Spinal cord (tissue), 9 donors: ENCODE measurements at regions not wholly inside any gene's neighbourhood (a gene's known extent, or its start where the extent isn't known, plus 50 kb on each side); places are given as distances from the start of the nearest gene placed in this dataset.

Experiments
- DNase-seq, 6 donors: peaks; one replicate each; pipeline versions ENCODE4 v3.0.0 to v3.0.0-alpha.2; 2013 to 2015; ENCODE audit warnings: low spot score in 6 of 6, low read depth in 4 of 6
- H3K27ac ChIP-seq: one replicate; pipeline ENCODE4 v1.5.1; 2013; ENCODE audit warnings: low read depth, low read length, control low read depth
- H3K27me3 ChIP-seq: one replicate; pipeline ENCODE4 v1.6.1; 2013; ENCODE audit warnings: low read length; ENCODE audit not compliant: control insufficient read depth, insufficient read depth
- H3K36me3 ChIP-seq: one replicate; pipeline ENCODE4 v1.6.1; 2013; ENCODE audit warnings: low read length; ENCODE audit not compliant: control insufficient read depth, insufficient read depth
- H3K4me1 ChIP-seq: one replicate; pipeline ENCODE4 v1.6.1; 2013; ENCODE audit warnings: low read length; ENCODE audit not compliant: control insufficient read depth, insufficient read depth
- H3K4me3 ChIP-seq: one replicate; pipeline ENCODE4 v1.5.1; 2013; ENCODE audit warnings: low read depth, low read length, control low read depth
- H3K9me3 ChIP-seq: one replicate; pipeline ENCODE4 v1.6.1; 2013; ENCODE audit warnings: low read length; ENCODE audit not compliant: control insufficient read depth, insufficient read depth
- WGBS: methylation state at CpG from one replicate; pipeline ENCODE4 v1.1.5; 2013; ENCODE audit warnings: missing lambda C conversion rate; ENCODE audit not compliant: insufficient coverage; 5-methylcytosine and 5-hydroxymethylcytosine counted together
- donor health status: healthy.

- DNase-seq = no peak
- Histone ChIP-seq H3K4me3 (no peak overlapping the region), H3K4me1 (no peaks in the 10 kb centered on the region), H3K36me3 (no peaks in the 10 kb centered on the region), H3K27me3 (no peaks in the 10 kb centered on the region), H3K27ac (no peak overlapping the region), H3K9me3 (no peaks in the 10 kb centered on the region)
These were observed 805.8 kb upstream of the C9orf72 start for GRCh38 chr9:28379082-28379481.

- H3K9me3 ChIP-seq = no peaks in the 10 kb centered on the region
- no peak overlapping the region for H3K4me3 ChIP-seq
- H3K27me3 ChIP-seq = no peaks in the 10 kb centered on the region
- WGBS = 53% methylated on average over 1 of the region's 3 CpGs
- H3K4me1 ChIP-seq = no peaks in the 10 kb centered on the region
- DNase-seq = no peak
- H3K36me3 ChIP-seq = no peaks in the 10 kb centered on the region
- no peak overlapping the region for H3K27ac ChIP-seq
These were observed 816.1 kb upstream of the C9orf72 start for GRCh38 chr9:28389411-28389810.

- DNase-seq = no peak
- Histone ChIP-seq H3K9me3 (no peaks in the 10 kb centered on the region), H3K36me3 (no peaks in the 10 kb centered on the region), H3K27me3 (no peaks in the 10 kb centered on the region), H3K27ac (no peak overlapping the region), H3K4me3 (no peak overlapping the region), H3K4me1 (no peaks in the 10 kb centered on the region)
These were observed 821.5 kb upstream of the C9orf72 start for GRCh38 chr9:28394774-28395173.

GRCh38 chr9:28396058-28396457 is 822.8 kb upstream of the C9orf72 start:
- Histone ChIP-seq H3K9me3 (no peaks in the 10 kb centered on the region), H3K4me3 (no peak overlapping the region), H3K27me3 (no peaks in the 10 kb centered on the region), H3K27ac (no peak overlapping the region), H3K36me3 (no peaks in the 10 kb centered on the region), H3K4me1 (no peaks in the 10 kb centered on the region)
- WGBS = 100% methylated on average over 2 of the region's 4 CpGs
- no peak for DNase-seq

- no CpG with 5 or more reads among the region's 3 CpGs for WGBS
- DNase-seq = peak in 2 of 6 donors; percentile 69 to 76
- H3K4me3 ChIP-seq = no peak overlapping the region
- H3K9me3 ChIP-seq = no peaks in the 10 kb centered on the region
- no peaks in the 10 kb centered on the region for H3K36me3 ChIP-seq
- no peak overlapping the region for H3K27ac ChIP-seq
- H3K4me1 ChIP-seq = no peaks in the 10 kb centered on the region
- no peaks in the 10 kb centered on the region for H3K27me3 ChIP-seq
These were observed 834.1 kb upstream of the C9orf72 start for GRCh38 chr9:28407351-28407750.

GRCh38 chr9:28409919-28410318 is 836.6 kb upstream of the C9orf72 start:
- Histone ChIP-seq H3K36me3 (no peaks in the 10 kb centered on the region), H3K27ac (no peak overlapping the region)
- no peak for DNase-seq

GRCh38 chr9:28410411-28410810 is 837.1 kb upstream of the C9orf72 start:
- Histone ChIP-seq H3K36me3 (no peaks in the 10 kb centered on the region), H3K4me1 (no peaks in the 10 kb centered on the region), H3K4me3 (no peak overlapping the region), H3K27ac (no peak overlapping the region), H3K9me3 (no peaks in the 10 kb centered on the region), H3K27me3 (no peaks in the 10 kb centered on the region)
- no peak for DNase-seq
- WGBS = no CpG with 5 or more reads among the region's 3 CpGs

More at GRCh38 chr9:28409919-28410318, 836.6 kb upstream of the C9orf72 start:
- Histone ChIP-seq H3K9me3 (no peaks in the 10 kb centered on the region), H3K27me3 (no peaks in the 10 kb centered on the region), H3K4me3 (no peak overlapping the region), H3K4me1 (no peaks in the 10 kb centered on the region)
- WGBS = no CpG with 5 or more reads among the region's 1 CpG

GRCh38 chr9:28413471-28413870 is 840.2 kb upstream of the C9orf72 start:
- Histone ChIP-seq H3K27me3 (no peaks in the 10 kb centered on the region), H3K27ac (no peak overlapping the region), H3K9me3 (no peaks in the 10 kb centered on the region), H3K36me3 (no peaks in the 10 kb centered on the region), H3K4me1 (no peaks in the 10 kb centered on the region), H3K4me3 (no peak overlapping the region)
- WGBS = no CpG with 5 or more reads among the region's 1 CpG
- DNase-seq = no peak

- H3K9me3 ChIP-seq = no peaks in the 10 kb centered on the region
- DNase-seq = no peak
- no peaks in the 10 kb centered on the region for H3K27me3 ChIP-seq
- H3K36me3 ChIP-seq = no peaks in the 10 kb centered on the region
- H3K27ac ChIP-seq = no peak overlapping the region
- no peaks in the 10 kb centered on the region for H3K4me1 ChIP-seq
- H3K4me3 ChIP-seq = no peak overlapping the region
- no CpG with 5 or more reads among the region's 1 CpG for WGBS
These were observed 850.0 kb upstream of the C9orf72 start for GRCh38 chr9:28423255-28423654.

GRCh38 chr9:28435456-28435855 is 862.2 kb upstream of the C9orf72 start:
- WGBS = no CpG with 5 or more reads among the region's 1 CpG
- H3K4me1 ChIP-seq = no peaks in the 10 kb centered on the region
- no peak overlapping the region for H3K27ac ChIP-seq

More at GRCh38 chr9:28435456-28435855, 862.2 kb upstream of the C9orf72 start:
- Histone ChIP-seq H3K4me3 (no peak overlapping the region), H3K27me3 (no peaks in the 10 kb centered on the region), H3K36me3 (no peaks in the 10 kb centered on the region), H3K9me3 (no peaks in the 10 kb centered on the region)
- no peak for DNase-seq
